ENCODE measurements at regions not wholly inside any gene's neighbourhood (a gene's known extent, or its start where the extent isn't known, plus 50 kb on each side); places are given as distances from the start of the nearest gene placed in this dataset.

DNA sequence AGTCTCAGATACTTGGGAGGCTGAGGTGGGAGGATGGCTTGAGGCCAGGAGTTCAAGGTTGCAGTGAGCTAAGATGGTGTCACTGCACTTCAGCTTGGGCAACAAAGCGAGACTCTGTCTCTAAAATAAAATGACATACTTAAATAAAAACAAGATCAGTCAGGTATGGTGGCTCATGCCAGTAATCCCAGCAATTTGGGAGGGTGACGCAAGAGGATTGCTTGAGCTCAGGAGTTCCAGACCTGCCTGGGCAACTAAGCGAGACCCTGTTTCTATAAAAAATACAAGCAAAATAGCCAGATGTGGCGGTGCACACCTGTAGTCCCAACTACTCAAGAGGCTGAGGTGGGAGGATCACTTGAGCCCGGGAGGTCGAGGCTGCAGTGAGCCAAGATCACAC lies 149.6 kb downstream of the ZFP64 start:
- no peak for TF ChIP-seq CTCF (IDR thresholded peaks at IDR 0.05)
- TF ChIP-seq ZFX (IDR thresholded peaks at IDR 0.05; ENCODE audit: borderline replicate concordance): no peak

All from 22Rv1 (cell line).